Activated naive CD4-positive, alpha-beta T cell treated with Interleukin-2 at 50 U/mL for 16 hours (primary cell): ENCODE measurements at regions not wholly inside any gene's neighbourhood (a gene's known extent, or its start where the extent isn't known, plus 50 kb on each side); places are given as distances from the start of the nearest gene placed in this dataset.

Experiments
- DNase-seq: peaks from one replicate; pipeline ENCODE4 v3.0.0-alpha.2; 2020

- no peak for DNase-seq
Observed at GRCh38 chr22:47298017-47298785, 535.8 kb downstream of the TBC1D22A start.

- no peak for DNase-seq
Observed at GRCh38 chr22:47297261-47298016, 535.0 kb downstream of the TBC1D22A start.

GRCh38 chr22:47296405-47297260 is 534.2 kb downstream of the TBC1D22A start:
- no peak for DNase-seq

- DNase-seq: no peak
Observed at GRCh38 chr22:47295982-47296381, 533.5 kb downstream of the TBC1D22A start.

- DNase-seq: no peak
Observed at GRCh38 chr22:47295226-47295901, 532.9 kb downstream of the TBC1D22A start.

- no peak for DNase-seq
Observed at GRCh38 chr22:47294576-47294975, 532.1 kb downstream of the TBC1D22A start.

- no peak for DNase-seq
Observed at GRCh38 chr22:47294222-47294532, 531.7 kb downstream of the TBC1D22A start.

GRCh38 chr22:47293368-47294221 is 531.1 kb downstream of the TBC1D22A start:
- no peak for DNase-seq

- DNase-seq: no peak
Observed at GRCh38 chr22:47292546-47293320, 530.3 kb downstream of the TBC1D22A start.

GRCh38 chr22:47291565-47292495 is 529.4 kb downstream of the TBC1D22A start:
- no peak for DNase-seq

- DNase-seq: no peak
Observed at GRCh38 chr22:47290706-47291430, 528.4 kb downstream of the TBC1D22A start.

- DNase-seq: no peak
Observed at GRCh38 chr22:47289336-47289985, 527.0 kb downstream of the TBC1D22A start.

- DNase-seq: no peak
Observed at GRCh38 chr22:47288680-47289079, 526.2 kb downstream of the TBC1D22A start.

GRCh38 chr22:47287516-47287915 is 525.1 kb downstream of the TBC1D22A start:
- DNase-seq: no peak

GRCh38 chr22:47286590-47286989 is 524.1 kb downstream of the TBC1D22A start:
- no peak for DNase-seq

- no peak for DNase-seq
Observed at GRCh38 chr22:47285981-47286380, 523.5 kb downstream of the TBC1D22A start.

- DNase-seq: no peak
Observed at GRCh38 chr22:47284822-47285221, 522.4 kb downstream of the TBC1D22A start.

- DNase-seq: no peak
Observed at GRCh38 chr22:47284360-47284759, 521.9 kb downstream of the TBC1D22A start.
